ENCODE measurements at regions not wholly inside any gene's neighbourhood (a gene's known extent, or its start where the extent isn't known, plus 50 kb on each side); places are given as distances from the start of the nearest gene placed in this dataset.

- Histone ChIP-seq H3K9me3 (replicated peaks; ENCODE audit: control insufficient read depth, insufficient read depth, low read depth, low read length) (no peaks in the 10 kb centered on the region), H3K4me1 (replicated peaks in 1 of 2; ENCODE audit: control insufficient read depth in 2 of 2, insufficient read depth in 2 of 2, low read length in 2 of 2) (no peaks in the 10 kb centered on the region; a peak in 1 of 5 replicates), H3K4me3 (no peak overlapping the region), H3K79me2 (ENCODE audit: control insufficient read depth, insufficient read depth, low read length) (no peaks in the 10 kb centered on the region), H3K9me1 (ENCODE audit: control insufficient read depth, insufficient read depth, low read length) (no peaks in the 10 kb centered on the region), H3K27me3 (ENCODE audit: control insufficient read depth in 2 of 2, insufficient read depth in 2 of 2, low read length in 2 of 2) (no peaks in the 10 kb centered on the region), H3K4me2 (ENCODE audit: insufficient read depth, low read length) (no peak overlapping the region), H2AFZ (ENCODE audit: low read depth, low read length) (0 out of 2 replicates have a peak overlapping the region, but pooled peaks have one; percentile 16), H3K9ac (ENCODE audit: insufficient read depth in 1 of 2, low read depth in 2 of 2, low read length in 2 of 2) (no peak overlapping the region), H3K27ac (ENCODE audit: extremely low read depth, low read depth, low read length) (peak overlapping the region; percentile 32; the same call in 1 of the 3 replicates), H3K36me3 (ENCODE audit: control insufficient read depth, insufficient read depth, low read length) (no peaks in the 10 kb centered on the region), H4K20me1 (replicated peaks; ENCODE audit: control insufficient read depth, insufficient read depth, low read length) (no peaks in the 10 kb centered on the region)
- CTCF ChIA-PET (ENCODE audit: low intra/inter-chr PET ratio), result no interaction called here
- POLR2A ChIA-PET, result interaction anchor here (0.6 kb wide), 1 partner anchor 302 kb away, joined by 3 read pairs; no protein-coding TSS in a partner anchor
- no peak for TF ChIP-seq RNF2 (IDR thresholded peaks at IDR 0.05)
- TF ChIP-seq, protein P1, sequence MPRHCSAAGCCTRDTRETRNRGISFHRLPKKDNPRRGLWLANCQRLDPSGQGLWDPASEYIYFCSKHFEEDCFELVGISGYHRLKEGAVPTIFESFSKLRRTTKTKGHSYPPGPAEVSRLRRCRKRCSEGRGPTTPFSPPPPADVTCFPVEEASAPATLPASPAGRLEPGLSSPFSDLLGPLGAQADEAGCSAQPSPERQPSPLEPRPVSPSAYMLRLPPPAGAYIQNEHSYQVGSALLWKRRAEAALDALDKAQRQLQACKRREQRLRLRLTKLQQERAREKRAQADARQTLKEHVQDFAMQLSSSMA (CRISPR knock-in tag; IDR thresholded peaks at IDR 0.05), result no peak
- 0 out of 2 replicates have a peak, but pooled peaks have one; percentile 17 for TF ChIP-seq FOSL1 (tag; conservative IDR thresholded peaks at IDR 0.05)
- no peak for TF ChIP-seq HSF4 (CRISPR knock-in tag; IDR thresholded peaks at IDR 0.05; ENCODE audit: borderline replicate concordance)
- peak; percentile 23; the same call in 1 of the 2 replicates for TF ChIP-seq ATF3 (IDR thresholded peaks at IDR 0.05)
- no peak for TF ChIP-seq ATF3 (CRISPR knock-in tag; conservative IDR thresholded peaks at IDR 0.05)
- ATAC-seq (no peak), DNase-seq (ENCODE audit: extremely low read depth in 1 of 4, low spot score in 3 of 4) (no peak), FAIRE-seq (no peak)
- no TSS peak for BruUV-seq (replicated peaks)
- intact Hi-C loops (cut with micrococcal nuclease) (no loop called here), in situ Hi-C loops (cut with MboI) (no loop called here)
- WGBS (ENCODE audit: insufficient coverage, low coverage, missing lambda C conversion rate), result 6% methylated on average over 2 of the region's 3 CpGs
Measured at GRCh38 chr18:54712306-54712705, 116.0 kb upstream of the RAB27B start.
